ENCODE measurements at regions not wholly inside any gene's neighbourhood (a gene's known extent, or its start where the extent isn't known, plus 50 kb on each side); places are given as distances from the start of the nearest gene placed in this dataset.
A peak's percentile ranks its signal among the peaks of the same experiment; 100 is the strongest.

DNA sequence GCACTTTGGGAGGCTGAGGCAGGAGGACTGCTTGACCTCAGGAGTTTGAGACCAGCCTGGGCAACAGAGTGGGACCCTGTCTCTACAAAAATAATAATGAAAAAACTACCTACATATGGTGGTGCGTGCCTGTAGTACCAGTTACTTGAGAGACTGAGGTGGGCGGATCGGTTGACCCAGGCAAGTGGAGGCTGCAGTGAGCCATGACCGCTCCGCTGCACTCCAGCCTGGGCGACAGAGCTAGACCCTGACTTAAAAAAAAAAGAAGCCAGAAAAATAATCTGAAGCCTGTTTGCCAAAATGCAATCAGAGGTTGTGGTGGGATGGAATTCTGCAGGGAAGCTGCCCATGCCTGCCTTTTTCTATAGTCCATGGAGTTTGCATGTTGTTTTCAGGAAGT lies 50.4 kb upstream of the GGTA1 start:
- no peak for DNase-seq

DNA sequence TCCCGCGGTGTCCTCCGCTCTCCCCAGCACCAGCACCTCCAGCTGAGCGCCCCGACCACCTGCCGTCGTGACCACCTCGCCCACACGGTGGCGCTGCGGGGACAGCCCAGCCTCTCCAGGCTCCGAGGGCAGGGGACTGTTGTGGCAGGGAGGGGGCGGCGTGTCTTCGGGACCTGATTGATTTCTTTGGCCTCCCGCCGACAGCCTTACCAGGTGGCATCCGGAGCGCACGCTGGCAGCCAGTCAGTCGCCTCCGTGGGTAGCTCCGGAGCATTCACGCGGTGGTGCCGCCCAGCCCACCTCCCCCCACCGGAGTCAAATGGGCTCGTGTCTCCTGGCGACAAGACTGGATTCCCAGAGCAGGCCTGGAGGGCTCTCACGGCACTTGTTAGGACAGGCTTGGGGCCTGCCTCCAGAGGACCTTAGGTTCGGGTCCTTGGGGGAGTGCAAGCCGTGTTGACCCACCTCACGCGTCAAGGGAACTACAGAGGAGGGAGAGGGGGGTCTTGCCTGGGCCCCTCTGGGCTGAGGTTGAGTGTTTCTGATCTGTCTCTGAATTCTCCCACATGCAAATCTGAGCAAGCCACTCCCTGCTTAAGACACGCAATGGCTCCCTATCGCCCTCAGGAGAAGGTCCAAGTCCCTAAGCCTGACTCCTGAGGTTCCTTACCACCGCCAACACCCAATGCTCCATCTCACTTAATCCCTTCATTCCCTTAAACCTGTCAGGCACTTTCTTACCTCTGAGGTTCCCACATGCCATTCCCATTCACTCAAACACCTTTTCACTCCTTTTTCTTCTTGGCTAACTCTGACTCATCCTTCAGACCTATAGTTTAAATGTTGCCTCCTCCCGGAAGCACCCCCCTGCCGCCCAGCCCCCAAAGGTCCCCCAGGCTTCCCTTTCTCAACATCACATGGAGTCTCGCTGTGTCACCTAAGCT lies 51.2 kb upstream of the GGTA1 start:
- DNase-seq: peak; percentile 60

DNA sequence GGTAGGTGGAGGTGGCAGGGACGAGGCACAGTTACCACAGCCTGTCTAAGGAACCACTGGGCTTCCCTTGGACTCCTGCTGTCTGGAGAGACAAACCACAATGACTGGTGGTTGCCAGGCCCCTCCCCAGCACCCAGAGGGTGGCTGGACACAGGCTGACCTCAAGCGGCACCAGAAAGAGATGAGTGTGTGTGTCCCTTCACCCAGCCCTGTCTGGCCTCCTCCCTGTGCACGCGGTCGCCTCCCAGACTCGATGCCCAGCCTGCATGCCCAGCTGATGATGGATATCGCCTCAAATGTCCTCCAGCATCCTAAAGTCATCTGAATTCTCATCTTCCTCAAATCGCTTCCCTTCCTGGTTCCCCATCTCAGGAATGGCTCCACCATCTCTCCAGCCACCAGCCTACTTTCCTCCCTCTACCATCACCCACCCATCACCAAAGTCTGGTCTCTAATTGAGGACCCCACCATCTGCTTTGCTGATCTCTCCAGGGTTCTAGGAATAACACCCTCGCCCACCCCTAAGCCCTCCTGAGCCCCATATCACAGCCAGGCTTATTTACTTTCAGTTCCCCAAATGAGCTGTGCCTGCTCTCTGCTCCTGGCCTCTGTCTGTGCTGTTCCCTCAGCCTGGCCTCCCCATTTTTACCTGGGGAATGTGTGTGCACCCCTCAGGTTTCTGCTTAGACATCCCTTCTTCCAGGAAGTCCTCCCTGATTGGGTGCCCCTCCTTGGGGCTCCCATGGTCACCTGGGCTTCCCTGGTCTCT lies 52.5 kb upstream of the GGTA1 start:
- DNase-seq: no peak

DNA sequence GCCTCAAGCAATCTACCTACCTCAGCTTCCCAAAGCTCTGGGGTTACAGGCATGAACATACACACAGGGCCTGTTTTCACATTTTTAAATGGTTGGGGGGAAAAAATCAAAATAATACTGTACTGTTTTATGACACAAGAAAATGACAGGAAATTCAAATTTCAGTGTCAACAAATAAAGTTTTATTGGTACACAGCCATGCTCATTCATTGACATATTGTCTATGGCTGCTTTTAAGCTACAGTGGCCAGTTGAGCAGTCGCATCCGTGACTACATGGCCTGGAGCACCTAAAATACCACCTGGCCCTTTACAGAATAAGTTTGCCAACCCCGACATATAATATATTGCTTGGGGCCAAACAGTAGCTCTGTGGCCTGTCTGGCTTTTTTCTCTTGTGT lies 56.4 kb upstream of the GGTA1 start:
- no peak for DNase-seq

GRCh38 chr9:121556580-121556979 lies 56.9 kb upstream of the GGTA1 start:
- DNase-seq: no peak

DNA sequence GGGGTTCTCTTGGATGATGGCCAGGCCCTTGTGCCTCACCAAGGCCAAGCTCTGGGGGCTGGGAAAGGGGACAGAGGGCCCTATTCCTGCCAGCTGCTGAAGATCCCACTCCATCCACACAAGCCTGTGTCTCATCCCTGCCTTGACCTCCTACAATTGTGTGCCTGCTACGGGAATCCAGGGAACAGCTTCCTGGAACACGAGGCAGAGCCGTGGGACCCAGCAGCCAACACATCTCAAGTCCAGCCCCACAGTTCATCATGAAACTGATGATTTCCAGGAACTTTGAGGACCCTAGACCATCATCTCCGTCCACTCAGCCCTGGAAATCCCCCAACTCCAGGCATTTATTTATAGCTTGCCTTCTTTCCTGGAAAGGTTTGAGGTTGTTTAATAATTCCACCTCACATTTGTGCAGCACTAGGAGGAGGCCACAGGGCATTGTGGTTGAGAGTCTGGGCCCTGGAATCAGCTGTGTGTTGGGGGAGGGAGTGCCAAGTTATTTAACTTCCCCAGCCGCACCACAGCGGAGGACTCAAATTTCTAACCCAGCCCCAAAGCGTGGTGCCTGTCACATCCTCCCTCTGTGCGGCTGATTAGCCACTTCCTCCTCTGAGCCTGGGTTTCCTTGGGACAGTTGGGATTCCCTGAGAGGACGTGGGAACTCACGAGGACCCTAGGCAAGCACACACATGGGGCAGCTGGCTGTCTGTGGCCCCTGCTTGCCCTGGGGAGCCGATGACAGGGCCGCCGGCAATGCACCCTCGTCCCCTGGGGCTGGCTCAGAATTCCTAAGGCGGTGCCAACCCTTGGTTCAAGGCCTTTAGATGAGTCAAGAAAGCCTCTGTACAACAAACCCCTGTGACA lies 58.2 kb upstream of the GGTA1 start:
- peak; percentile 40 for DNase-seq

GRCh38 chr9:121558473-121558872 lies 58.8 kb upstream of the GGTA1 start:
- no peak for DNase-seq

DNA sequence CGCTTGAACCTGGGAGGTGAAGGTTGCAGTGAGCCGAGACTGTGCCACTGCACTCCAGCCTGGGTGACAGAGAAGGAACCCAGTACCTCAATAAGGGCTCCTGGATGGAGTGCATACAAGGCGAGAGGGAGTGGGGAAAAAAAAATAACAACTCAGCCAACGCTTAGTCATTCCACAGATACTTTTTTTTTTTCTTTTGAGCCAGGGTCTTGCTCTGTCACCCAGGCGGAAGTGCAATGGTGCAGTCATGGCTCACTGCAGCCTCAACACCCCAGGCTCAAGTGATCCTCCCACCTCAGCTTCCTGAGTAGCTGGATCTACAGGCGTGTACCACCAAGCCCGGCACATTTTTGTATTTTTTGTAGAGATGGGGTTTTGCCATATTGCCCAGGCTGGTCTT lies 59.5 kb upstream of the GGTA1 start:
- no peak for DNase-seq

GRCh38 chr9:121560921-121561320 lies 61.3 kb upstream of the GGTA1 start:
- no peak for DNase-seq

- no peak for DNase-seq
Measured at GRCh38 chr9:121561385-121562222, 62.0 kb upstream of the GGTA1 start.

- DNase-seq: no peak
Measured at GRCh38 chr9:121562301-121562700, 62.7 kb upstream of the GGTA1 start.

GRCh38 chr9:121563425-121563824 lies 63.8 kb upstream of the GGTA1 start:
- DNase-seq: no peak

- no peak for DNase-seq
Measured at GRCh38 chr9:121563881-121564460, 64.3 kb upstream of the GGTA1 start.

- DNase-seq: no peak
Measured at GRCh38 chr9:121564504-121565260, 65.0 kb upstream of the GGTA1 start.

- no peak for DNase-seq
Measured at GRCh38 chr9:121566481-121567465, 67.1 kb upstream of the GGTA1 start.

DNA sequence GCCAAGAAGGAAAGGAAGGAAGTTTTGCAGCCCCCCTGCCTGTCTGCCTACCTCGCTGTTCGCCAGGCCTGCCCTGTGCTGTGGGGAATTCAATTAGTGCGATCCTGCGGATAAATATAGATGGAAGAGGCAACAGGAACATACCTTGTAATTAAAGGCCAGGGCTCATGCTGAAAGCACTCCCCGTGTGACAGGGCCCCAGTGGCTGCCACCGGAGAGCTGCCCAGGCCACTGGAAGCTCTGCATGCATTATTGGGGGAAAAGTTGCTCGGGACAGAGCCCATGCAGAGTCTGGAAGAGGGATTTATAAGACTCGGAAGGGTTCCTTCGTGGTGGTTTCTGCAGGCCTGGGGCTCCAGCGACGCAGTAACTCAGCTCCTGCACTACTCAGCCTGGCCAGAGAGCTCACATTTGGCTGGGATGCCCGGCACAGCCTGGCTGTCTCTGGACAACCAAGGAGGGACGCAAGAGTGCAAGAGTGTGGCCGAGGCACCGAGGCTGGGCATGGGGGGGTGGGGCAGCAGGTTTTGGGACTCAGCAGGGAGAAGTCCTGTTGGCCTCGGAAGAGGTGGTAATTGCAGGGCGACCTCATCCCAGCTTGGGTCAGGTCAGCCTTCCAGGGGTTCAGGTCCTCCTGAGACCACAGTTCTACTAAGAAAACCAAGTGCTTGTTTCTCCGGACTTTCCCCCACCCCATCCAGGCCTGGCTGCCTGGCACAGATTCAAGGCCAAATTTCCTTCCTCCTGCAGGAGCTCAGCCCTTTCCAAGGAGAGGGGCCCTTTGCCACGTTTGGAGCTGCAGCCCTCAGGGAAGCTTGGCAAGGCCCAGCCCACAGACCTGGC lies 68.1 kb upstream of the GGTA1 start:
- DNase-seq: no peak

- DNase-seq: no peak
Measured at GRCh38 chr9:121568343-121569265, 69.0 kb upstream of the GGTA1 start.

DNA sequence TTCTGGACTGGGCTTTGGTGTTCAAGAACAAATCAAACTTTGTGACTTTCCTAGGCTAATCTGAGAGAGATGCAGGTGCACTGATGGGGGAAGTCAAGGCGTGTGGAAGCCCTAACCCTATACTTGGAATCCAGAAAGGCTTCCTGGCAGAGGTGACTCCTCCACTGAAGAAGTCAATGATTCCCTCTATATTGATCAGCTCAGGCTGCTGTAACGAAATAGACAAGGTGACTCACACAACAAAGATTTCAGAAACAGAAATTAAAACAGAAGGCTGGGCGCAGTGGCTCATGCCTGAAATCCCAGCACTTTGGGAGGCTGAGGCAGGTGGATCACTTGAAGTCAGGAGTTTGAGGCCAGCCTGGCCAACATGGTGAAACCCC lies 69.6 kb upstream of the GGTA1 start:
- no peak for DNase-seq

Measured in hematopoietic multipotent progenitor cell treated with erythropoietin and hydrocortisone succinate and interleukin-3 and kit ligand, for 8 days (in vitro differentiated cells).